Panc1 (cell line): ENCODE measurements at regions not wholly inside any gene's neighbourhood (a gene's known extent, or its start where the extent isn't known, plus 50 kb on each side); places are given as distances from the start of the nearest gene placed in this dataset.

ENCODE experiments used
- POLR2AphosphoS5 ChIP-seq: IDR thresholded peaks from 2 replicates; pipeline ENCODE4 v1.6.1; 2012; ENCODE audit warnings: mild to moderate bottlenecking, low read depth, low read length, moderate library complexity
- SIN3A ChIP-seq: IDR thresholded peaks from 2 replicates; pipeline ENCODE4 v1.6.1; 2012; ENCODE audit warnings: low read depth, mild to moderate bottlenecking, low read length, moderate library complexity, borderline replicate concordance; ENCODE audit not compliant: insufficient read depth
- TF ChIP-seq, protein P1 (sequence below): fragments of 450-650 bp; IDR thresholded peaks from 2 replicates; pipeline ENCODE4 v1.5.1; 2017; ENCODE audit warnings: mild to moderate bottlenecking

DNA sequence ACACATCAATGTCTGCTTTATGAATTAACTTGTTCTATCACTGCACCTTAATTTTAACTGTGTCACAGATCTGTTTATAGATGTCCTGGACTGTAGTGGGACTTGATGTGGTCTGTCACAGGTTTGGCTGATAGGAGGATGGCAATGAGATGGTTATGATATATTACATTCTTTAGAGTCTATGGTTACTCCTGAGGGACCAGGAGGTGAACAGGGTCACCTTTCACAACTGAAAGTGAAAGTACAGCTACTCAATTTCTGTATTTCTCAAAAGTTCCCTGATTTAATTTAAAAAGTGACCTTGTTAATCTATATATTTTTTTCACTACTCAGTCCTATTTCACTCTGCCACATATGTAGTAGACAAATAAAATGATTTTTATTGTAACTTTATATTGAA is 1284.1 kb upstream of the GYPC start:
- TF ChIP-seq, protein P1, sequence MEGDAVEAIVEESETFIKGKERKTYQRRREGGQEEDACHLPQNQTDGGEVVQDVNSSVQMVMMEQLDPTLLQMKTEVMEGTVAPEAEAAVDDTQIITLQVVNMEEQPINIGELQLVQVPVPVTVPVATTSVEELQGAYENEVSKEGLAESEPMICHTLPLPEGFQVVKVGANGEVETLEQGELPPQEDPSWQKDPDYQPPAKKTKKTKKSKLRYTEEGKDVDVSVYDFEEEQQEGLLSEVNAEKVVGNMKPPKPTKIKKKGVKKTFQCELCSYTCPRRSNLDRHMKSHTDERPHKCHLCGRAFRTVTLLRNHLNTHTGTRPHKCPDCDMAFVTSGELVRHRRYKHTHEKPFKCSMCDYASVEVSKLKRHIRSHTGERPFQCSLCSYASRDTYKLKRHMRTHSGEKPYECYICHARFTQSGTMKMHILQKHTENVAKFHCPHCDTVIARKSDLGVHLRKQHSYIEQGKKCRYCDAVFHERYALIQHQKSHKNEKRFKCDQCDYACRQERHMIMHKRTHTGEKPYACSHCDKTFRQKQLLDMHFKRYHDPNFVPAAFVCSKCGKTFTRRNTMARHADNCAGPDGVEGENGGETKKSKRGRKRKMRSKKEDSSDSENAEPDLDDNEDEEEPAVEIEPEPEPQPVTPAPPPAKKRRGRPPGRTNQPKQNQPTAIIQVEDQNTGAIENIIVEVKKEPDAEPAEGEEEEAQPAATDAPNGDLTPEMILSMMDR, result no peak
- TF ChIP-seq POLR2AphosphoS5 (no peak), SIN3A (no peak)
